Eye (tissue), 1 donor: ENCODE measurements at regions not wholly inside any gene's neighbourhood (a gene's known extent, or its start where the extent isn't known, plus 50 kb on each side); places are given as distances from the start of the nearest gene placed in this dataset.
"Not testable (repeated sequence)": the region's sequence is repeated elsewhere in the genome, so short reads cannot be mapped to it uniquely, and the experiment has no call there.

Experiments
- DNase-seq: peaks from one replicate; pipeline ENCODE4 v3.0.0-alpha.2; 2015

- DNase-seq, result no peak
Observed at GRCh38 chr3:151675858-151676615, 57.7 kb upstream of the AADACL2 start.

- no peak for DNase-seq
Observed at GRCh38 chr3:151673974-151674373, 59.8 kb upstream of the AADACL2 start.

DNA sequence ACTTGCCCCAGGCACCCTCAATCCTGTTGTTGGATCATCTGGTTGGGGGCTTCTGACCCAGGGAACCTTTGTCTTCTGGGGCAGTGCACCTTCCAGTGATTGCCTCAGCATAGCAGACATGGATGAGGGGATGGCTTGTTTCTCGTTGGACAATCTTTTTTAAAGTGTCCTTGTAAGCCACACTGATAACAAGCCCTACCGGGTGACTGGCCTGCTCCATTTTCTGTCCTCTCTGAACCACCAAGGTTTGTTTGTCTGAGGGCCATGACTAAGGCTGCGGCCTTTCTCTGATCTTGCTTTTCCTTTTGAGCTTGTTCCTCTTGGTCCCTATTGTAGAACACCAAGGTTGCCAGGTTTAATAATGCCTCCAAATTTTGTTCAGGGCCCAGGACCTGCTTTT lies 66.0 kb upstream of the AADACL2 start:
- DNase-seq, result not testable (repeated sequence)

DNA sequence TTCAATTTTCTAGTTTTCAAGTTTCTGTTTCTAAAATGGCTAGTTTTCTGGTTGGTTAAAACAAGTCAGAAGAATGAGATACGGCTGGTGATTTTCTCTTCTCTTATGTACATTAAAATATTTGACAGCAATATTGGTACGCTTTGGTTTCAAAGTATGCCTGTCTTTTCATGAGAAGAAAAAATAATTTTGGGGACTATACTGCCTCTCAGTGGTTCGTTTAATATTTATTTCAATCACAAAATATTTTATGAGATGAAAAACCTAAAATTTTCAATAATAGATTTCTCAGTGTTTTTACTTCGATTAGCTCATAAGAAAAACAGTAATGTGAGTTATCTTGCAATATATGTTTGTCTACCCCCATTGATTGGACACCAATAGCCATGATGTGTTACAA lies 72.8 kb upstream of the AADACL2 start:
- DNase-seq, result peak; percentile 14

DNA sequence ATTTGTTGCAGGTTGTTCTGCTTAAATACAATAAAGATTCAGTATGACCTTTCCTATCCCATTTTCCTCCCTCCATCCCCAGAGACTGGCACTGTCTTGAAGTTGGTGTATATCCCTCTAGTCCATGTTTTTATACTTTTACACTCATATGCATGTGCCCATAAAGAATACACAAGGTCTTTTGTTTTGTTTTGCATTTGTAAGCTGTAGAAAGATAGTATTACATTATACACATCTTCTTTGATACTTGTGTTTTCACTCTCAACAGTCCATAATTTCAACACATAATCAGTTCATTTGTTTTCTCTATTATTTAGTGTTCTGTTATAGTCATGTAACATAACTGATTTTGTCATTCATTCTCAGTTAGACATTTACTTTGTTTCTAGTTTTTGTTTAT lies 88.7 kb upstream of the AADACL2 start:
- DNase-seq, result no peak

GRCh38 chr3:151644020-151644620 lies 89.6 kb upstream of the AADACL2 start:
- no peak for DNase-seq

DNA sequence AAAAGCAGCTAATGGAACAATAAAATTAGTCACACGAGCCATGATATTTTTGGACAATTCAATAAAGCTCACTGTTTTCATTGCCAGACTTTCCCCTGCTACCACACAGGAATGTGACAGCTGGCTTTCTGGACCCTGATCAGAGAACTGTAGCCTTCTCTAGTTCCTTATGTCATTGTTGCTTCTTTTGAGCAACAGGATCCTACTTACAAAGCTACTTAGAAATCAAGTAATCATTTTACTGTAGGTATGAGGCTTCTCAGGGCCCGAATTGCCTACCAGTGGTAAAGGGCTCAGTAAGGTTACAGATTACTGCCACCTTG lies 94.3 kb upstream of the AADACL2 start:
- no peak for DNase-seq

GRCh38 chr3:151638555-151639417 lies 94.9 kb upstream of the AADACL2 start:
- DNase-seq, result no peak

DNA sequence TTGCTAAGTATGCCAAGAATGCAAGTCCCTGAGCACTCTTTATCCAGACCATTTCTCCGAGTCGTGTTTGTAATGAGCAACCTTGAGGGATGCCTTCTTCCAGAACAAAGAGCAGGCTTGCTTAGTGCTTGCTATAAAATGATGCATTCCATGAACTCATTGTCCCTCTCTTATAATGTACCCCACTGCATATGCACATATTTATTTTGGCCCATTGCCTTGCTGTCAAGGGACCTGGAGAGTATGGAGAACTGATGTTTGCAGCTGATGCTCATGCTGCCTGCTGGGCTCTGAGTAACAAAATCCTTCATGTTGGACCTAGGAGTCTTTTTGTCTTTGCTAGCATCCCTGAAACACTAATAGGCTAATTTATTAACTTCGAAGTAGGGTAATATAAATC lies 97.8 kb upstream of the AADACL2 start:
- no peak for DNase-seq

GRCh38 chr3:151631946-151632345 lies 101.8 kb upstream of the AADACL2 start:
- DNase-seq, result no peak

- no peak for DNase-seq
Observed at GRCh38 chr3:151630938-151631441, 102.7 kb upstream of the AADACL2 start.

GRCh38 chr3:151630035-151630434 lies 103.7 kb upstream of the AADACL2 start:
- DNase-seq, result no peak

GRCh38 chr3:151625586-151625985 lies 108.1 kb upstream of the AADACL2 start:
- DNase-seq, result no peak

- DNase-seq, result peak; percentile 83
Observed at GRCh38 chr3:151625086-151625485, 108.6 kb upstream of the AADACL2 start.

- DNase-seq, result no peak
Observed at GRCh38 chr3:151620071-151620470, 113.7 kb upstream of the AADACL2 start.

- no peak for DNase-seq
Observed at GRCh38 chr3:151615464-151615863, 118.3 kb upstream of the AADACL2 start.

- DNase-seq, result no peak
Observed at GRCh38 chr3:151612115-151612514, 121.6 kb upstream of the AADACL2 start.

DNA sequence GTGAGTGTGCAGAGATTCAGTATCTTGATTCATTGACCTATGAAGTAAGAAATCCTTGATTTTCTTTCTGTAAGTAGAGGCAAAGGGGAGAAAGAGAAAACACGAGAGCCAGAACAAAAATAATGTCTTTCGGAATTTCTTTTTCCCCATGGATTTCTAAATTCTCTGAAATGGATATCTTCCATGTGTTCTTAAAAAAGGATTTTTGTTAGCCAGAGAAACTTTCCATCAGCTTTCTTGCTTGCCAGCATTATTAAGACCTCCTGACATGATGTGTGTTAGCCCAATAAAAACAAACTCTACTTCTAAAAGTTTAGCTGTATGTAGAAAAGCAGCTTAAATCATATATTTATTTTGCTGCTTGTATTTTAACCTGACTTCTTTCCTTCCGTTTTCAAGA lies 122.3 kb upstream of the AADACL2 start:
- peak; percentile 24 for DNase-seq

DNA sequence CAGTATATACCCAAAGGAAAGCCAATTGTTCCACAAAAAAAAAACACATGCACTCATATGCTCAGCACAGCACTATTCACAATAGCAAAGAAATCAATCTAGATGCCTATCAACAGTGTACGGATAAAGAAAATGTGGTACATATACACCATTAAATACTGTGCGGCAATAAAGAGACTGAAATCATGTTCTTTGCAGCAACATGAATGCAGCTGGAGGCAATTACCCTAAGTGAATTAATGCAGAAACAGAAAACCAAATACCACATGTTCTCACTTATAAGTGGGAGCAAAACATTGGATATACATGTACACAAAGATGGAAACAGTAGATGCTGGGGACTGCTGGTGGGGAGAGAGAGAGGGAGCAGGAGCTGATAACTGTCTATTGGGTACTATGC lies 124.2 kb upstream of the AADACL2 start:
- DNase-seq, result peak; percentile 37

DNA sequence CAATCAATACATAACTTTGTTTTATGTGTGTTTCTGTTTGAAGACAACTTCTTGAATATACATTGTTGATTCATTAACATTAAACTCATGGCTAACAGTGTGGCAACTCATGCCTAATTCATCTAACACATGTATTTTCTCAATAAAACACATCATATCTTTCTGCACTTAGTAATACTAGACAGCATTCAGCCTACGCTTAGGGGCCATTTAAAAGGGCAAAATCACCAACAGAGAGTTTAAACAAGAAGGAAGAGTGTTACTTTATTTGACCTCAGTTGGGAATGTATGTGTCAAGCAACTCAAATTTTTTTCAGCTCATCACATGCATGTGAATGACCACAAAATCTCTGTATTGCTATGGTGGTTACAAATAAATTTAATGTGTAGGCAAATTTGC lies 128.8 kb upstream of the AADACL2 start:
- no peak for DNase-seq

DNA sequence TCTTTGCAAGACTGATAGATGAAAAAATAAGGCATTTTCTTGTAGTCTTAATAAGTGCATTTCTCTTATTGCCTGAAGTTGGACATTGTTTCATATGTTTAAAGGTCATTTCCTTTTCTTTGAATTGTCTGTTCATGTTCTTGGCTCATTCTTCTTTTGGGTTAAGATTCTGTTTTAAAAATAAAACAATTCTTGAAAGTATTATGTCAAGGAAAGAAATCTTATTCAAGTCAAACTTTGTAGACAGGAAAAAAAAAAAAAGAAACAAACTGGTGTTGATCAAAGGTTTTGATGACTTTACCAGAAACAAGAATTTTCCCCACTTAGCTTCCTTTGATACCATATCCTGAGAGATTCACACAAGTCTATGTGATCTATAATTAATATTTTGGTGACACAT lies 132.9 kb upstream of the AADACL2 start:
- no peak for DNase-seq

GRCh38 chr3:151599103-151599672 lies 134.5 kb upstream of the AADACL2 start:
- no peak for DNase-seq

DNA sequence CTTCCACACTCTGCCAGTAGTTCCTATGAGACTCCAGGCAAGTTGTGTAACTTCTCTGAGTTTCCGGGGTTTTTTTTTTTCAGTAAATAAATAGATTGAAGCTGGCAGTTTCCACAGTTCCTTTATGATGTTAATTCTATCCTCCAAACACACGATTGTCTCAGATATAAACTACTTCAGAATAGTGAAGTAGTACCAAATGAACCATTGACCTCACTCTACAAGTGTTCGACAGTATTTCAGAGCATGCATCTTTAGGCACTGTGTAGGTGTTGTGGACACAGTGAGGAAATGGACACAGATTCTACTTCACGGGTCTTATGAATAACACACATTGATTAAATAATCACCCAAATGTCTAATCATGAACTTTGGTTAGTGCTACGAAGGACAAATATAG lies 136.1 kb upstream of the IGSF10 start:
- no peak for DNase-seq
